Loucy (cell line): ENCODE measurements at regions not wholly inside any gene's neighbourhood (a gene's known extent, or its start where the extent isn't known, plus 50 kb on each side); places are given as distances from the start of the nearest gene placed in this dataset.

ENCODE experiments used
- CTCF ChIP-seq: fragments of 200-600 bp; sonication (generic); conservative IDR thresholded peaks from 2 replicates; pipeline ENCODE4 v1.5.1; 2014; ENCODE audit warnings: mild to moderate bottlenecking, antibody characterized with exemption, low read length
- EZH2phosphoT487 ChIP-seq: fragments of 200-600 bp; IDR thresholded peaks from 2 replicates; pipeline ENCODE4 v1.6.1; 2018; ENCODE audit warnings: antibody characterized with exemption, mild to moderate bottlenecking, moderate library complexity, borderline replicate concordance

DNA sequence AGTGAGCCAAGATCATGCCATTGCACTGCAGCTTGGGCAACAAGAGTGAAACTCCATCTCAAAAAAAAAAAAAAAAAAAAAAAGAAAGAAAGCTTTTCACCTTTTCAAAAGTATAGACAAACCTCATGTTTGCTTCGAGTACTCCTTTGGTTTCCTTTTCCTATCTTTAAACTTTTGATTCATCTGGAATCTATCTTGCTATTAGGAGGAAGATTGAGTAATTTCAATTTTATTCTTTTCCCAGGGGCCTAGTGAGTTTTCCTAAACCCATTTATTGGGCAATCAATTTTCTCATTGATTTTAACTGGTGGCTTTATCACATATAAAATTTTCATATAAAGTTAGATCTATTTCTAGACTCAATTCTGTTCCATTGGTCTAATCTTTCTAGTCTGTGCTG is 190.5 kb upstream of the VEPH1 start:
- no peak for TF ChIP-seq CTCF
- no peak for TF ChIP-seq EZH2phosphoT487
